Neural cell (in vitro differentiated cells): ENCODE measurements at regions not wholly inside any gene's neighbourhood (a gene's known extent, or its start where the extent isn't known, plus 50 kb on each side); places are given as distances from the start of the nearest gene placed in this dataset.

Experiments
- H2AFZ ChIP-seq: fragments of 200-600, 300-800 bp; sonication (generic), shearing (Covaris generic); 2 replicates; pipeline ENCODE4 v1.6.0; 2014; ENCODE audit warnings: low read depth, mild to moderate bottlenecking, antibody characterized with exemption, low read length, moderate library complexity
- H3F3A ChIP-seq: fragments of 200-600 bp; shearing (Covaris generic); 2 replicates; pipeline ENCODE4 v1.6.1; 2016; ENCODE audit warnings: mild to moderate bottlenecking, moderate library complexity, mixed read lengths, antibody characterized with exemption, low read length; ENCODE audit not compliant: insufficient read depth, poor library complexity, severe bottlenecking
- H3K27ac ChIP-seq: fragments of 200-600, 300-800 bp; sonication (generic), shearing (Covaris generic); 2 replicates; pipeline ENCODE4 v1.5.1; 2014; ENCODE audit warnings: mild to moderate bottlenecking, low read length, moderate library complexity
- H3K27me3 ChIP-seq: fragments of 300-800, 200-600 bp; sonication (generic), shearing (Covaris generic); 2 replicates; pipeline ENCODE4 v1.6.0; 2014; ENCODE audit warnings: mild to moderate bottlenecking, low read depth, low read length, moderate library complexity; ENCODE audit not compliant: insufficient read depth
- H3K36me3 ChIP-seq: fragments of 300-800, 200-600 bp; sonication (generic), shearing (Covaris generic); 2 replicates; pipeline ENCODE4 v1.5.1; 2014; ENCODE audit warnings: mild to moderate bottlenecking, antibody characterized with exemption, low read length, moderate library complexity; ENCODE audit not compliant: insufficient read depth
- H3K4me2 ChIP-seq: fragments of 300-800, 200-600 bp; sonication (generic), shearing (Covaris generic); 2 replicates; pipeline ENCODE4 v1.6.0; 2014; ENCODE audit warnings: mild to moderate bottlenecking, low read length
- H3K4me3 ChIP-seq: fragments of 300-800, 200-600 bp; sonication (generic), shearing (Covaris generic); 2 replicates; pipeline ENCODE4 v1.5.1; 2014; ENCODE audit warnings: mild to moderate bottlenecking, low read length, moderate library complexity
- H3K79me2 ChIP-seq: fragments of 200-600 bp; shearing (Covaris generic); replicated peaks from 2 replicates; pipeline ENCODE4 v1.6.0; 2014; ENCODE audit warnings: mild to moderate bottlenecking, low read length, moderate library complexity; ENCODE audit not compliant: insufficient read depth
- H3K9ac ChIP-seq: fragments of 300-800, 200-600 bp; sonication (generic), shearing (Covaris generic); 2 replicates; pipeline ENCODE4 v1.6.1; 2016; ENCODE audit warnings: mild to moderate bottlenecking, low read length, mixed read lengths
- H3K9me2 ChIP-seq: fragments of 200-600 bp; shearing (Covaris generic); 2 replicates; pipeline ENCODE4 v1.6.1; 2016; ENCODE audit warnings: mild to moderate bottlenecking, low read length, mixed read lengths; ENCODE audit not compliant: insufficient read depth
- H3K9me3 ChIP-seq: fragments of 200-600, 300-800 bp; sonication (generic), shearing (Covaris generic); 2 replicates; pipeline ENCODE4 v1.6.1; 2016; ENCODE audit warnings: mild to moderate bottlenecking, mixed run types, low read length, moderate library complexity, mixed read lengths
- H4K20me1 ChIP-seq: fragments of 200-600 bp; shearing (Covaris generic); 2 replicates; pipeline ENCODE4 v1.6.1; 2016; ENCODE audit warnings: mild to moderate bottlenecking, mixed run types; ENCODE audit not compliant: insufficient read depth
- EP300 ChIP-seq: fragments of 450-650 bp; conservative IDR thresholded peaks from 2 replicates; pipeline ENCODE4 v1.6.1; 2014; ENCODE audit warnings: antibody characterized with exemption, mild to moderate bottlenecking, moderate library complexity; ENCODE audit not compliant: poor library complexity, severe bottlenecking
- EZH2 ChIP-seq: fragments of 200-600, 300-800 bp; shearing (Covaris generic), sonication (generic); IDR thresholded peaks from 2 replicates; pipeline ENCODE4 v1.6.1; 2014; ENCODE audit warnings: antibody characterized with exemption, low read length, borderline replicate concordance, mild to moderate bottlenecking; ENCODE audit not compliant: insufficient read depth, poor library complexity, severe bottlenecking
- MXI1 ChIP-seq: fragments of 450-650 bp; conservative IDR thresholded peaks from 2 replicates; pipeline ENCODE4 v1.6.1; 2014; ENCODE audit warnings: antibody characterized with exemption, mild to moderate bottlenecking; ENCODE audit not compliant: poor library complexity, severe bottlenecking
- RAD21 ChIP-seq: fragments of 450-650 bp; conservative IDR thresholded peaks from 2 replicates; pipeline ENCODE4 v1.6.1; 2014; ENCODE audit warnings: antibody characterized with exemption, mild to moderate bottlenecking, moderate library complexity
- REST ChIP-seq: IDR thresholded peaks from 2 replicates; pipeline ENCODE4 v1.6.1; 2012; ENCODE audit warnings: borderline replicate concordance
- SMC3 ChIP-seq: fragments of 450-650 bp; conservative IDR thresholded peaks from 2 replicates; pipeline ENCODE4 v1.6.1; 2014; ENCODE audit warnings: antibody characterized with exemption, mild to moderate bottlenecking, moderate library complexity; ENCODE audit not compliant: poor library complexity
- TF ChIP-seq, protein P1 (sequence below): fragments of 450-650 bp; IDR thresholded peaks from 2 replicates; pipeline ENCODE4 v1.5.1; 2014; ENCODE audit warnings: antibody characterized with exemption, mild to moderate bottlenecking, moderate library complexity; ENCODE audit not compliant: poor library complexity, severe bottlenecking

DNA sequence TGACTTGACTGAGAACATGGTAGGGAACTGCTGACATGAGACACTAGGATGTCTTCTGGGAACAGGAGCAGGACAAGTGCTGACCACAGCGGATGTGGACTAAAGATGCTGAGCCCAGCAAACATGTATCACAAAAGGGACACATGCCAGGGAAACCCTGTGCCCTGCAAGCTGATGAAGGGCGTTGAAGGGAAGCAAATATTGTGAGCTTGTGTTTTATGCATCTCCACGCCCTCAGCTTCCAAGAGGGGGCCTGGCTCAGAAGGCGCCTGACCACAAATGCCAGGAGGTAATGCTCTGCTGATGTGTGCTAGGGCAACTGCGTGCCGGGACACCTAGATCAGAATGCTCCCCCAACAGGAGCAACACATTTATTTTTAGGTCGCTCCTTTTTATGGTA lies 207.3 kb downstream of the CXCL12 start:
- Histone ChIP-seq H3K9me2 (no peaks in the 10 kb centered on the region), H3K4me2 (no peak overlapping the region), H3K9ac (no peak overlapping the region), H3K36me3 (no peaks in the 10 kb centered on the region), H3K27me3 (no peaks in the 10 kb centered on the region), H3K9me3 (no peaks in the 10 kb centered on the region), H4K20me1 (no peaks in the 10 kb centered on the region), H3K79me2 (no peaks in the 10 kb centered on the region), H3K4me3 (no peak overlapping the region), H2AFZ (no peak overlapping the region), H3K27ac (no peak overlapping the region), H3F3A (no peaks in the 10 kb centered on the region)
- TF ChIP-seq RAD21, result no peak
- TF ChIP-seq, protein P1, sequence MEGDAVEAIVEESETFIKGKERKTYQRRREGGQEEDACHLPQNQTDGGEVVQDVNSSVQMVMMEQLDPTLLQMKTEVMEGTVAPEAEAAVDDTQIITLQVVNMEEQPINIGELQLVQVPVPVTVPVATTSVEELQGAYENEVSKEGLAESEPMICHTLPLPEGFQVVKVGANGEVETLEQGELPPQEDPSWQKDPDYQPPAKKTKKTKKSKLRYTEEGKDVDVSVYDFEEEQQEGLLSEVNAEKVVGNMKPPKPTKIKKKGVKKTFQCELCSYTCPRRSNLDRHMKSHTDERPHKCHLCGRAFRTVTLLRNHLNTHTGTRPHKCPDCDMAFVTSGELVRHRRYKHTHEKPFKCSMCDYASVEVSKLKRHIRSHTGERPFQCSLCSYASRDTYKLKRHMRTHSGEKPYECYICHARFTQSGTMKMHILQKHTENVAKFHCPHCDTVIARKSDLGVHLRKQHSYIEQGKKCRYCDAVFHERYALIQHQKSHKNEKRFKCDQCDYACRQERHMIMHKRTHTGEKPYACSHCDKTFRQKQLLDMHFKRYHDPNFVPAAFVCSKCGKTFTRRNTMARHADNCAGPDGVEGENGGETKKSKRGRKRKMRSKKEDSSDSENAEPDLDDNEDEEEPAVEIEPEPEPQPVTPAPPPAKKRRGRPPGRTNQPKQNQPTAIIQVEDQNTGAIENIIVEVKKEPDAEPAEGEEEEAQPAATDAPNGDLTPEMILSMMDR, result no peak

DNA sequence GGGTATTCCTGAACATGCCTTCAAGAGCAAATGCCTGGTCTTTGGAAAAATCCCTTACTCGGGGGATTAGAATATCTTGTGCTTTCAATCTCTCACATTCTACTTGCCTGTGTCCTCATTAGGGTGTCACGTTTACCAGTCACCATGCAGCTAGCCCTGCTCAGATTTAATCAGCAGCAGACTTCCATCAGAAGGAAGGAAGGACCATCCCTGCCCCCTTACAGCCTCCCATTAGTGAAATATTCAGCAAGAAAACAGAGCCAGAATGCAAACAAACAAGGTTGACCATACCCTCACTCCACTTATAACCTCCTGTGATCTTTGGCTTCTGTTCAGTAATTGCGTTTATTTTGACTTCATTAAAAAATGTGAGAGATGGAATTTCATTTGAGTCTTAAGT lies 208.6 kb downstream of the CXCL12 start:
- no peak overlapping the region for H3K27ac ChIP-seq
- no peaks in the 10 kb centered on the region for H4K20me1 ChIP-seq
- no peaks in the 10 kb centered on the region for H3K27me3 ChIP-seq
- no peaks in the 10 kb centered on the region for H3K79me2 ChIP-seq
- H3F3A ChIP-seq, result no peaks in the 10 kb centered on the region
- no peak overlapping the region for H2AFZ ChIP-seq
- H3K9ac ChIP-seq, result no peak overlapping the region
- no peaks in the 10 kb centered on the region for H3K36me3 ChIP-seq
- no peaks in the 10 kb centered on the region for H3K9me2 ChIP-seq
- no peaks in the 10 kb centered on the region for H3K9me3 ChIP-seq
- no peak for TF ChIP-seq EP300
- no peak for TF ChIP-seq SMC3
- TF ChIP-seq REST, result no peak
- TF ChIP-seq, protein P1, result no peak
- no peak overlapping the region for H3K4me3 ChIP-seq
- H3K4me2 ChIP-seq, result no peak overlapping the region

DNA sequence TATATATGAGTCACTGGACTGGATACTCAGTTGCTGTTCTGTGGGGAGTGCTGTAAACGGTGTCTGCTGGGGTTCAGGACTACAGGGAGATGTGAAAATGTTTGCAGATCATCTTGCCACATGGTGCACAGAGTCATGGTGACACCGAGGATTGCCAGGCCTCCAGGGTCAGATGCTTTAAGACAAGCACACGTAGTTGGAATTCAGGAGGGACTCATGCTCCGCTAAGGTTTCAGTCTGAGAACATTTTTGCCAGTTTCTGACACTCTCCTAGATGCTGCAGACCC lies 211.3 kb downstream of the CXCL12 start:
- Histone ChIP-seq H3K4me3 (no peak overlapping the region), H3K27me3 (no peaks in the 10 kb centered on the region), H2AFZ (no peak overlapping the region), H3K9ac (no peak overlapping the region), H3K9me2 (no peaks in the 10 kb centered on the region), H3K36me3 (no peaks in the 10 kb centered on the region), H3K9me3 (no peaks in the 10 kb centered on the region), H4K20me1 (no peaks in the 10 kb centered on the region), H3F3A (no peaks in the 10 kb centered on the region), H3K27ac (no peak overlapping the region), H3K4me2 (no peak overlapping the region), H3K79me2 (no peaks in the 10 kb centered on the region)
- TF ChIP-seq SMC3 (no peak), EZH2 (no peak), REST (no peak), MXI1 (no peak)
